ENCODE measurements at regions not wholly inside any gene's neighbourhood (a gene's known extent, or its start where the extent isn't known, plus 50 kb on each side); places are given as distances from the start of the nearest gene placed in this dataset.

- TF ChIP-seq CTCF (IDR thresholded peaks at IDR 0.05) = no peak
- TF ChIP-seq EZH2 (IDR thresholded peaks at IDR 0.05; ENCODE audit: borderline replicate concordance, insufficient read depth, low read depth, low read length, poor library complexity, severe bottlenecking) = no peak
Observed at GRCh38 chr7:37511915-37512314, 63.3 kb upstream of the ELMO1 start.
